OCI-LY1 (cell line): ENCODE measurements at regions not wholly inside any gene's neighbourhood (a gene's known extent, or its start where the extent isn't known, plus 50 kb on each side); places are given as distances from the start of the nearest gene placed in this dataset.

Experiments used
- H2AFZ ChIP-seq: fragments of 200-600 bp; sonication (generic), shearing (Covaris generic); 2 replicates; pipeline ENCODE4 v1.6.0; 2014; ENCODE audit warnings: antibody characterized with exemption, mild to moderate bottlenecking, low read length
- H3F3A ChIP-seq: fragments of 200-600 bp; sonication (generic), shearing (Covaris generic); 2 replicates; pipeline ENCODE4 v1.6.0; 2014; ENCODE audit warnings: mild to moderate bottlenecking, antibody characterized with exemption, low read length, moderate library complexity; ENCODE audit not compliant: insufficient read depth
- H3K27ac ChIP-seq: fragments of 200-600 bp; sonication (generic); 2 replicates; pipeline ENCODE4 v1.5.1; 2014; ENCODE audit warnings: low read length, mixed run types, mild to moderate bottlenecking, low read depth; ENCODE audit not compliant: poor library complexity, severe bottlenecking
- H3K27me3 ChIP-seq: fragments of 200-600 bp; sonication (generic); 2 replicates; pipeline ENCODE4 v1.6.0; 2014; ENCODE audit warnings: antibody characterized with exemption, mild to moderate bottlenecking, low read length, moderate library complexity; ENCODE audit not compliant: insufficient read depth
- H3K36me3 ChIP-seq: fragments of 200-600 bp; sonication (generic); 2 replicates; pipeline ENCODE4 v1.6.1; 2014; ENCODE audit warnings: mild to moderate bottlenecking, antibody characterized with exemption, low read length, moderate library complexity, mixed read lengths; ENCODE audit not compliant: insufficient read depth
- H3K4me1 ChIP-seq: fragments of 200-600 bp; sonication (generic); 2 replicates; pipeline ENCODE4 v1.5.1; 2014; ENCODE audit warnings: mild to moderate bottlenecking, low read length, moderate library complexity; ENCODE audit not compliant: insufficient read depth, severe bottlenecking
- H3K4me2 ChIP-seq: fragments of 200-600 bp; sonication (generic), shearing (Covaris generic); 2 replicates; pipeline ENCODE4 v1.6.1; 2014; ENCODE audit warnings: low read length
- H3K4me3 ChIP-seq: fragments of 200-600 bp; sonication (generic); 2 replicates; pipeline ENCODE4 v1.5.1; 2014; ENCODE audit warnings: low read length, low read depth, mild to moderate bottlenecking, mixed read lengths; ENCODE audit not compliant: poor library complexity, severe bottlenecking
- H3K79me2 ChIP-seq: fragments of 200-600 bp; shearing (Covaris generic); 2 replicates; pipeline ENCODE4 v1.6.1; 2016; ENCODE audit warnings: mixed run types, low read length, mixed read lengths; ENCODE audit not compliant: insufficient read depth
- H3K9ac ChIP-seq: fragments of 200-600 bp; sonication (generic), shearing (Covaris generic); 2 replicates; pipeline ENCODE4 v1.6.1; 2014; ENCODE audit warnings: mild to moderate bottlenecking, low read length, mixed read lengths
- H3K9me2 ChIP-seq: fragments of 200-600 bp; sonication (generic), shearing (Covaris generic); 2 replicates; pipeline ENCODE4 v1.6.1; 2014; ENCODE audit warnings: low read depth, mild to moderate bottlenecking, low read length, mixed read lengths
- H3K9me3 ChIP-seq: fragments of 200-600 bp; shearing (Covaris generic); 2 replicates; pipeline ENCODE4 v1.6.1; 2014; ENCODE audit warnings: low read length, mixed read lengths
- H4K20me1 ChIP-seq: fragments of 200-600 bp; sonication (generic), shearing (Covaris generic); 2 replicates; pipeline ENCODE4 v1.6.0; 2016; ENCODE audit warnings: mild to moderate bottlenecking, low read length; ENCODE audit not compliant: insufficient read depth
- EZH2 ChIP-seq: fragments of 200-600 bp; sonication (generic), shearing (Covaris generic); IDR thresholded peaks from 2 replicates; pipeline ENCODE4 v1.8.0; 2017; ENCODE audit warnings: borderline replicate concordance, mixed run types, mild to moderate bottlenecking, antibody characterized with exemption, low read length, moderate library complexity, mixed read lengths
- TF ChIP-seq, protein P1 (sequence below): fragments of 200-600 bp; sonication (generic), shearing (Covaris generic); IDR thresholded peaks from 2 replicates; pipeline ENCODE4 v1.5.1; 2017; ENCODE audit warnings: mild to moderate bottlenecking, antibody characterized with exemption, low read length, moderate library complexity, mixed read lengths

- Histone ChIP-seq H3K36me3 (no peaks in the 10 kb centered on the region), H3K4me2 (peak overlapping the region; percentile 6; the same call in 1 of the 2 replicates), H3F3A (no peaks in the 10 kb centered on the region), H3K9ac (no peak overlapping the region), H3K4me1 (peaks cover 36% of the 10 kb centered on the region), H3K79me2 (no peaks in the 10 kb centered on the region), H2AFZ (peak overlapping the region; percentile 31; the same call in 1 of the 2 replicates), H4K20me1 (no peaks in the 10 kb centered on the region), H3K9me2 (no peaks in the 10 kb centered on the region), H3K4me3 (no peak overlapping the region), H3K9me3 (no peaks in the 10 kb centered on the region), H3K27ac (no peak overlapping the region), H3K27me3 (no peaks in the 10 kb centered on the region)
- TF ChIP-seq, protein P1, sequence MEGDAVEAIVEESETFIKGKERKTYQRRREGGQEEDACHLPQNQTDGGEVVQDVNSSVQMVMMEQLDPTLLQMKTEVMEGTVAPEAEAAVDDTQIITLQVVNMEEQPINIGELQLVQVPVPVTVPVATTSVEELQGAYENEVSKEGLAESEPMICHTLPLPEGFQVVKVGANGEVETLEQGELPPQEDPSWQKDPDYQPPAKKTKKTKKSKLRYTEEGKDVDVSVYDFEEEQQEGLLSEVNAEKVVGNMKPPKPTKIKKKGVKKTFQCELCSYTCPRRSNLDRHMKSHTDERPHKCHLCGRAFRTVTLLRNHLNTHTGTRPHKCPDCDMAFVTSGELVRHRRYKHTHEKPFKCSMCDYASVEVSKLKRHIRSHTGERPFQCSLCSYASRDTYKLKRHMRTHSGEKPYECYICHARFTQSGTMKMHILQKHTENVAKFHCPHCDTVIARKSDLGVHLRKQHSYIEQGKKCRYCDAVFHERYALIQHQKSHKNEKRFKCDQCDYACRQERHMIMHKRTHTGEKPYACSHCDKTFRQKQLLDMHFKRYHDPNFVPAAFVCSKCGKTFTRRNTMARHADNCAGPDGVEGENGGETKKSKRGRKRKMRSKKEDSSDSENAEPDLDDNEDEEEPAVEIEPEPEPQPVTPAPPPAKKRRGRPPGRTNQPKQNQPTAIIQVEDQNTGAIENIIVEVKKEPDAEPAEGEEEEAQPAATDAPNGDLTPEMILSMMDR: no peak
- TF ChIP-seq EZH2: no peak
Measured at GRCh38 chr12:92424338-92424737, 278.5 kb upstream of the PLEKHG7 start.

GRCh38 chr12:92421701-92422100 lies 276.1 kb upstream of the BTG1 start:
- H2AFZ ChIP-seq: no peak overlapping the region
- no peak overlapping the region for H3K4me3 ChIP-seq
- H3K9me2 ChIP-seq: no peaks in the 10 kb centered on the region
- H3K36me3 ChIP-seq: no peaks in the 10 kb centered on the region
- H3K9me3 ChIP-seq: no peaks in the 10 kb centered on the region
- no peak overlapping the region for H3K4me2 ChIP-seq
- no peaks in the 10 kb centered on the region for H3F3A ChIP-seq
- no peak overlapping the region for H3K27ac ChIP-seq
- no peaks in the 10 kb centered on the region for H3K79me2 ChIP-seq
- no peak overlapping the region for H3K9ac ChIP-seq
- TF ChIP-seq, protein P1: no peak
- TF ChIP-seq EZH2: no peak
- H4K20me1 ChIP-seq: no peaks in the 10 kb centered on the region
- H3K4me1 ChIP-seq: peaks cover 36% of the 10 kb centered on the region
- no peaks in the 10 kb centered on the region for H3K27me3 ChIP-seq

- Histone ChIP-seq H3K36me3 (no peaks in the 10 kb centered on the region), H4K20me1 (no peaks in the 10 kb centered on the region), H3K27ac (no peak overlapping the region), H3K9me2 (no peaks in the 10 kb centered on the region), H3F3A (no peaks in the 10 kb centered on the region), H3K4me3 (no peak overlapping the region), H3K9me3 (no peaks in the 10 kb centered on the region), H3K4me1 (peaks cover 36% of the 10 kb centered on the region), H3K4me2 (no peak overlapping the region), H3K79me2 (no peaks in the 10 kb centered on the region), H3K27me3 (no peaks in the 10 kb centered on the region), H3K9ac (no peak overlapping the region), H2AFZ (no peak overlapping the region)
- TF ChIP-seq, protein P1: no peak
- TF ChIP-seq EZH2: no peak
Measured at GRCh38 chr12:92421042-92421441, 275.4 kb upstream of the BTG1 start.
